Stimulated activated naive CD8-positive, alpha-beta T cell treated with anti-CD3 and anti-CD28 coated beads, Interleukin-15, amount 100 ng/mL, for 72 hours (primary cell): ENCODE measurements at regions not wholly inside any gene's neighbourhood (a gene's known extent, or its start where the extent isn't known, plus 50 kb on each side); places are given as distances from the start of the nearest gene placed in this dataset.
A peak's percentile ranks its signal among the peaks of the same experiment; 100 is the strongest.
"Not testable (repeated sequence)": the region's sequence is repeated elsewhere in the genome, so short reads cannot be mapped to it uniquely, and the experiment has no call there.

ENCODE experiments used
- ATAC-seq: fragments of 150-1000 bp; cut with Tn5 transposase; 2 replicates; pipeline ENCODE4 v1.10.0; 2021; ENCODE audit warnings: mild to moderate bottlenecking, moderate library complexity
- DNase-seq, 2 donors: peaks; one replicate each; pipeline ENCODE4 v3.0.0; 2021 to 2022
- H3K27ac Mint-ChIP-seq, 2 donors: one replicate each; pipeline ENCODE4 v1.8.0; 2022; ENCODE audit warnings: mild to moderate bottlenecking in 2 of 2, mixed read lengths in 2 of 2, moderate library complexity in 2 of 2
- H3K27me3 Mint-ChIP-seq: one replicate; pipeline ENCODE4 v1.8.0; 2022; ENCODE audit warnings: mixed read lengths
- H3K4me1 Mint-ChIP-seq: one replicate; pipeline ENCODE4 v1.8.0; 2022; ENCODE audit warnings: mild to moderate bottlenecking, mixed read lengths
- H3K4me3 Mint-ChIP-seq, 2 donors: one replicate each; pipeline ENCODE4 v1.8.0; 2022; ENCODE audit warnings: mild to moderate bottlenecking in 2 of 2, mixed read lengths in 2 of 2, moderate library complexity in 1 of 2
- H3K9me3 Mint-ChIP-seq, 2 donors: one replicate each; pipeline ENCODE4 v1.8.0; 2022; ENCODE audit warnings: mixed read lengths in 2 of 2

- Mint-ChIP-seq H3K9me3 (no peaks in the 10 kb centered on the region), H3K27ac (no peak overlapping the region), H3K27me3 (no peaks in the 10 kb centered on the region), H3K4me3 (peak overlapping the region; percentile 2 to 25), H3K4me1 (peaks cover 17% of the 10 kb centered on the region)
- ATAC-seq (peak; percentile 55), DNase-seq (no peak)
Measured at GRCh38 chrX:120736989-120737388, 107.1 kb upstream of the C1GALT1C1 start.

GRCh38 chrX:120735966-120736365 is 106.1 kb upstream of the C1GALT1C1 start:
- Mint-ChIP-seq H3K9me3 (no peaks in the 10 kb centered on the region), H3K4me1 (peaks cover 17% of the 10 kb centered on the region), H3K27me3 (no peaks in the 10 kb centered on the region), H3K4me3 (no peak overlapping the region), H3K27ac (no peak overlapping the region)
- DNase-seq, result no peak
- ATAC-seq, result no peak

- H3K4me3 Mint-ChIP-seq, result no peak overlapping the region
- no peaks in the 10 kb centered on the region for H3K27me3 Mint-ChIP-seq
- no peak overlapping the region for H3K27ac Mint-ChIP-seq
- ATAC-seq (no peak), DNase-seq (no peak)
- H3K9me3 Mint-ChIP-seq, result no peaks in the 10 kb centered on the region
- peaks cover 15% of the 10 kb centered on the region for H3K4me1 Mint-ChIP-seq
Measured at GRCh38 chrX:120732879-120733278, 103.0 kb upstream of the C1GALT1C1 start.

GRCh38 chrX:120732461-120732860 is 102.6 kb upstream of the C1GALT1C1 start:
- ATAC-seq (no peak), DNase-seq (no peak)
- Mint-ChIP-seq H3K27ac (no peak overlapping the region), H3K27me3 (no peaks in the 10 kb centered on the region), H3K9me3 (no peaks in the 10 kb centered on the region), H3K4me1 (peaks cover 10% of the 10 kb centered on the region), H3K4me3 (no peak overlapping the region)

GRCh38 chrX:120731386-120731785 is 101.5 kb upstream of the C1GALT1C1 start:
- no peak overlapping the region for H3K27ac Mint-ChIP-seq
- no peaks in the 10 kb centered on the region for H3K9me3 Mint-ChIP-seq
- DNase-seq (no peak), ATAC-seq (no peak)
- H3K27me3 Mint-ChIP-seq, result no peaks in the 10 kb centered on the region
- H3K4me1 Mint-ChIP-seq, result no peaks in the 10 kb centered on the region
- H3K4me3 Mint-ChIP-seq, result no peak overlapping the region

GRCh38 chrX:120729506-120730255 is 99.8 kb upstream of the C1GALT1C1 start:
- DNase-seq, H3K9me3 Mint-ChIP-seq, H3K27me3 Mint-ChIP-seq, ATAC-seq, H3K4me1 Mint-ChIP-seq, H3K4me3 Mint-ChIP-seq, H3K27ac Mint-ChIP-seq: not testable (repeated sequence)

GRCh38 chrX:120727911-120728310 is 98.1 kb upstream of the C1GALT1C1 start:
- H3K4me3 Mint-ChIP-seq, result no peak overlapping the region
- no peaks in the 10 kb centered on the region for H3K27me3 Mint-ChIP-seq
- no peak overlapping the region for H3K27ac Mint-ChIP-seq
- no peaks in the 10 kb centered on the region for H3K9me3 Mint-ChIP-seq
- no peak for ATAC-seq
- no peak for DNase-seq
- H3K4me1 Mint-ChIP-seq, result no peaks in the 10 kb centered on the region

GRCh38 chrX:120727452-120727851 is 97.6 kb upstream of the C1GALT1C1 start:
- H3K27me3 Mint-ChIP-seq, result no peaks in the 10 kb centered on the region
- no peaks in the 10 kb centered on the region for H3K4me1 Mint-ChIP-seq

GRCh38 chrX:120726294-120726693 is 96.4 kb upstream of the C1GALT1C1 start:
- Mint-ChIP-seq H3K4me1 (no peaks in the 10 kb centered on the region), H3K4me3 (no peak overlapping the region), H3K9me3 (peaks cover 0 to 7% of the 10 kb centered on the region in 2 donors), H3K27me3 (no peaks in the 10 kb centered on the region), H3K27ac (no peak overlapping the region)
- DNase-seq (no peak), ATAC-seq (no peak)

More at GRCh38 chrX:120727452-120727851, 97.6 kb upstream of the C1GALT1C1 start:
- Mint-ChIP-seq H3K27ac (no peak overlapping the region), H3K9me3 (no peaks in the 10 kb centered on the region), H3K4me3 (no peak overlapping the region)
- DNase-seq, result no peak
- ATAC-seq, result no peak

- H3K9me3 Mint-ChIP-seq, result peaks cover 0 to 9% of the 10 kb centered on the region in 2 donors
- DNase-seq (no peak), ATAC-seq (no peak)
- H3K27me3 Mint-ChIP-seq, result no peaks in the 10 kb centered on the region
- no peaks in the 10 kb centered on the region for H3K4me1 Mint-ChIP-seq
- H3K27ac Mint-ChIP-seq, result no peak overlapping the region
- no peak overlapping the region for H3K4me3 Mint-ChIP-seq
Measured at GRCh38 chrX:120725874-120726273, 96.0 kb upstream of the C1GALT1C1 start.

GRCh38 chrX:120719622-120720021 is 89.8 kb upstream of the C1GALT1C1 start:
- DNase-seq, result no peak
- Mint-ChIP-seq H3K27me3 (no peaks in the 10 kb centered on the region), H3K27ac (no peak overlapping the region)

GRCh38 chrX:120718969-120719368 is 89.1 kb upstream of the C1GALT1C1 start:
- Mint-ChIP-seq H3K27me3 (no peaks in the 10 kb centered on the region), H3K4me3 (no peak overlapping the region), H3K27ac (no peak overlapping the region), H3K4me1 (no peaks in the 10 kb centered on the region), H3K9me3 (peaks cover 0 to 9% of the 10 kb centered on the region in 2 donors)
- ATAC-seq (peak; percentile 40), DNase-seq (no peak)

More at GRCh38 chrX:120719622-120720021, 89.8 kb upstream of the C1GALT1C1 start:
- no peak for ATAC-seq
- Mint-ChIP-seq H3K4me1 (no peaks in the 10 kb centered on the region), H3K4me3 (no peak overlapping the region), H3K9me3 (peaks cover 0 to 9% of the 10 kb centered on the region in 2 donors)

- H3K9me3 Mint-ChIP-seq, result peaks cover 11 to 17% of the 10 kb centered on the region in 2 donors
- H3K27me3 Mint-ChIP-seq, DNase-seq, ATAC-seq, H3K27ac Mint-ChIP-seq, H3K4me3 Mint-ChIP-seq, H3K4me1 Mint-ChIP-seq: not testable (repeated sequence)
Measured at GRCh38 chrX:120702337-120702736, 72.5 kb upstream of the C1GALT1C1 start.

GRCh38 chrX:120697053-120697452 is 67.2 kb upstream of the C1GALT1C1 start:
- ATAC-seq (peak; percentile 97), DNase-seq (peak; percentile 46 to 67)
- H3K4me3 Mint-ChIP-seq, result peak overlapping the region; percentile 61 to 69
- peak overlapping the region; percentile 93 to 94 for H3K27ac Mint-ChIP-seq
- H3K27me3 Mint-ChIP-seq, result no peaks in the 10 kb centered on the region
- H3K4me1 Mint-ChIP-seq, result peaks cover 37% of the 10 kb centered on the region
- H3K9me3 Mint-ChIP-seq, result peaks cover 11 to 17% of the 10 kb centered on the region in 2 donors

- peaks cover 50% of the 10 kb centered on the region for H3K4me1 Mint-ChIP-seq
- no peak overlapping the region for H3K27ac Mint-ChIP-seq
- H3K9me3 Mint-ChIP-seq, result no peaks in the 10 kb centered on the region
- ATAC-seq, result no peak
- H3K4me3 Mint-ChIP-seq, result no peak overlapping the region
- H3K27me3 Mint-ChIP-seq, result no peaks in the 10 kb centered on the region
- no peak for DNase-seq
Measured at GRCh38 chrX:120692319-120692718, 62.5 kb upstream of the C1GALT1C1 start.

- Mint-ChIP-seq H3K4me1 (peaks cover 42% of the 10 kb centered on the region), H3K27ac (no peak overlapping the region), H3K4me3 (no peak overlapping the region), H3K27me3 (no peaks in the 10 kb centered on the region), H3K9me3 (no peaks in the 10 kb centered on the region)
- DNase-seq, result no peak
- no peak for ATAC-seq
Measured at GRCh38 chrX:120690941-120691340, 61.1 kb upstream of the C1GALT1C1 start.

GRCh38 chrX:120690344-120690743 is 60.5 kb upstream of the C1GALT1C1 start:
- peaks cover 37% of the 10 kb centered on the region for H3K4me1 Mint-ChIP-seq
- H3K27me3 Mint-ChIP-seq, result no peaks in the 10 kb centered on the region
- H3K4me3 Mint-ChIP-seq, result no peak overlapping the region
- no peak for ATAC-seq
- H3K9me3 Mint-ChIP-seq, result no peaks in the 10 kb centered on the region
- DNase-seq, result no peak
- no peak overlapping the region for H3K27ac Mint-ChIP-seq
